Hepatocyte (in vitro differentiated cells): ENCODE measurements at regions not wholly inside any gene's neighbourhood (a gene's known extent, or its start where the extent isn't known, plus 50 kb on each side); places are given as distances from the start of the nearest gene placed in this dataset.

Experiments used
- EZH2 ChIP-seq: fragments of 200-600 bp; sonication (generic); IDR thresholded peaks from 2 replicates; pipeline ENCODE4 v1.6.1; 2016; ENCODE audit warnings: antibody characterized with exemption, mild to moderate bottlenecking, borderline replicate concordance
- EZH2phosphoT487 ChIP-seq: fragments of 200-600 bp; sonication (generic); IDR thresholded peaks from one replicate; pipeline ENCODE4 v1.6.1; 2018; ENCODE audit warnings: antibody characterized with exemption, mild to moderate bottlenecking, low read depth, moderate library complexity; ENCODE audit not compliant: unreplicated experiment, severe bottlenecking
- TF ChIP-seq, protein P1 (sequence below): fragments of 200-600 bp; sonication (generic); IDR thresholded peaks from 2 replicates; pipeline ENCODE4 v1.5.1; 2016; ENCODE audit warnings: antibody characterized with exemption, mild to moderate bottlenecking; ENCODE audit not compliant: poor library complexity

- TF ChIP-seq, protein P1, sequence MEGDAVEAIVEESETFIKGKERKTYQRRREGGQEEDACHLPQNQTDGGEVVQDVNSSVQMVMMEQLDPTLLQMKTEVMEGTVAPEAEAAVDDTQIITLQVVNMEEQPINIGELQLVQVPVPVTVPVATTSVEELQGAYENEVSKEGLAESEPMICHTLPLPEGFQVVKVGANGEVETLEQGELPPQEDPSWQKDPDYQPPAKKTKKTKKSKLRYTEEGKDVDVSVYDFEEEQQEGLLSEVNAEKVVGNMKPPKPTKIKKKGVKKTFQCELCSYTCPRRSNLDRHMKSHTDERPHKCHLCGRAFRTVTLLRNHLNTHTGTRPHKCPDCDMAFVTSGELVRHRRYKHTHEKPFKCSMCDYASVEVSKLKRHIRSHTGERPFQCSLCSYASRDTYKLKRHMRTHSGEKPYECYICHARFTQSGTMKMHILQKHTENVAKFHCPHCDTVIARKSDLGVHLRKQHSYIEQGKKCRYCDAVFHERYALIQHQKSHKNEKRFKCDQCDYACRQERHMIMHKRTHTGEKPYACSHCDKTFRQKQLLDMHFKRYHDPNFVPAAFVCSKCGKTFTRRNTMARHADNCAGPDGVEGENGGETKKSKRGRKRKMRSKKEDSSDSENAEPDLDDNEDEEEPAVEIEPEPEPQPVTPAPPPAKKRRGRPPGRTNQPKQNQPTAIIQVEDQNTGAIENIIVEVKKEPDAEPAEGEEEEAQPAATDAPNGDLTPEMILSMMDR, result no peak
- TF ChIP-seq EZH2 (no peak), EZH2phosphoT487 (no peak)
Observed at GRCh38 chr10:125262920-125263319, 102.6 kb upstream of the CTBP2 start.
